ENCODE measurements at regions not wholly inside any gene's neighbourhood (a gene's known extent, or its start where the extent isn't known, plus 50 kb on each side); places are given as distances from the start of the nearest gene placed in this dataset.
A peak's percentile ranks its signal among the peaks of the same experiment; 100 is the strongest.

DNA sequence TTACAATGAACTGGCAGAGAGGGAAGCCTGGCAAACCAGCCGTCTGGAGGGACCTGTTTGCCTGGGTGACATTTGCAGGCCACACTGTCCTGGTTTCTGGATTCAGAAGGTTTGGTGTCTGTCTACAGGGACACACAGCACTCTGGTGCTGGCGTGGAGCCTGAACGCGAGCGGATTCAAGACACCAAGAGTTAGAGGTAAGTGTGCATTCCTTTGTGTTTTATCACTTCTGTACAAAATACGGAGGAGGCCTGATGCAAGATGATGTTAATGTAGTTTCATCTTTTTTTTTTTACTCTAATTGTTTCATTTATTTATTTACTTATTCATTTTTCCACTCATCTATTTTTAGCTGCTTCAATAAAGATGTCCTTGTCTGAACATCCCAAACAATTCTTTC lies 485.3 kb upstream of the ADARB2 start:
- Histone ChIP-seq H2AFZ (no peak overlapping the region), H3K79me2 (no peaks in the 10 kb centered on the region), H3K9me2 (replicated peaks; ENCODE audit: insufficient read depth) (no peaks in the 10 kb centered on the region), H4K20me1 (ENCODE audit: insufficient read depth, poor library complexity, severe bottlenecking) (no peaks in the 10 kb centered on the region), H3K36me3 (replicated peaks; ENCODE audit: insufficient read depth, low read depth) (no peaks in the 10 kb centered on the region), H3K27ac (no peak overlapping the region), H3K4me3 (no peak overlapping the region), H3K4me2 (no peak overlapping the region), H3K27me3 (no peaks in the 10 kb centered on the region), H3K4me1 (ENCODE audit: insufficient read depth) (no peaks in the 10 kb centered on the region), H3K9me3 (ENCODE audit: low read depth) (no peaks in the 10 kb centered on the region)
- DNase-seq (ENCODE audit: low spot score), result no peak
- WGBS (ENCODE audit: low lambda C conversion rate, missing lambda C conversion rate), result 86% methylated on average over 6 of the region's 6 CpGs
- TF ChIP-seq EZH2phosphoT487 (IDR thresholded peaks at IDR 0.05; ENCODE audit: low read depth, severe bottlenecking, unreplicated experiment) (no peak), EZH2 (IDR thresholded peaks at IDR 0.05; ENCODE audit: borderline replicate concordance) (no peak)
- TF ChIP-seq, protein P1, sequence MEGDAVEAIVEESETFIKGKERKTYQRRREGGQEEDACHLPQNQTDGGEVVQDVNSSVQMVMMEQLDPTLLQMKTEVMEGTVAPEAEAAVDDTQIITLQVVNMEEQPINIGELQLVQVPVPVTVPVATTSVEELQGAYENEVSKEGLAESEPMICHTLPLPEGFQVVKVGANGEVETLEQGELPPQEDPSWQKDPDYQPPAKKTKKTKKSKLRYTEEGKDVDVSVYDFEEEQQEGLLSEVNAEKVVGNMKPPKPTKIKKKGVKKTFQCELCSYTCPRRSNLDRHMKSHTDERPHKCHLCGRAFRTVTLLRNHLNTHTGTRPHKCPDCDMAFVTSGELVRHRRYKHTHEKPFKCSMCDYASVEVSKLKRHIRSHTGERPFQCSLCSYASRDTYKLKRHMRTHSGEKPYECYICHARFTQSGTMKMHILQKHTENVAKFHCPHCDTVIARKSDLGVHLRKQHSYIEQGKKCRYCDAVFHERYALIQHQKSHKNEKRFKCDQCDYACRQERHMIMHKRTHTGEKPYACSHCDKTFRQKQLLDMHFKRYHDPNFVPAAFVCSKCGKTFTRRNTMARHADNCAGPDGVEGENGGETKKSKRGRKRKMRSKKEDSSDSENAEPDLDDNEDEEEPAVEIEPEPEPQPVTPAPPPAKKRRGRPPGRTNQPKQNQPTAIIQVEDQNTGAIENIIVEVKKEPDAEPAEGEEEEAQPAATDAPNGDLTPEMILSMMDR (IDR thresholded peaks at IDR 0.05; ENCODE audit: poor library complexity), result no peak

GRCh38 chr10:2214805-2215204 lies 477.5 kb upstream of the ADARB2 start:
- Histone ChIP-seq H3K4me2 (peak overlapping the region; percentile 38), H2AFZ (no peak overlapping the region), H3K4me1 (ENCODE audit: insufficient read depth) (no peaks in the 10 kb centered on the region), H3K9me2 (replicated peaks; ENCODE audit: insufficient read depth) (no peaks in the 10 kb centered on the region), H3K79me2 (no peaks in the 10 kb centered on the region), H3K36me3 (replicated peaks; ENCODE audit: insufficient read depth, low read depth) (no peaks in the 10 kb centered on the region), H3K4me3 (no peak overlapping the region), H3K9me3 (ENCODE audit: low read depth) (no peaks in the 10 kb centered on the region), H4K20me1 (ENCODE audit: insufficient read depth, poor library complexity, severe bottlenecking) (no peaks in the 10 kb centered on the region), H3K27ac (no peak overlapping the region), H3K27me3 (no peaks in the 10 kb centered on the region)
- 50% methylated on average over 10 of the region's 10 CpGs for WGBS (ENCODE audit: low lambda C conversion rate, missing lambda C conversion rate)
- TF ChIP-seq, protein P1 (IDR thresholded peaks at IDR 0.05; ENCODE audit: poor library complexity), result no peak
- no peak for TF ChIP-seq EZH2phosphoT487 (IDR thresholded peaks at IDR 0.05; ENCODE audit: low read depth, severe bottlenecking, unreplicated experiment)
- no peak for TF ChIP-seq EZH2 (IDR thresholded peaks at IDR 0.05; ENCODE audit: borderline replicate concordance)
- no peak for DNase-seq (ENCODE audit: low spot score)

GRCh38 chr10:2214092-2214491 lies 476.8 kb upstream of the ADARB2 start:
- Histone ChIP-seq H4K20me1 (ENCODE audit: insufficient read depth, poor library complexity, severe bottlenecking) (no peaks in the 10 kb centered on the region), H3K27ac (no peak overlapping the region), H3K9me2 (replicated peaks; ENCODE audit: insufficient read depth) (no peaks in the 10 kb centered on the region), H3K79me2 (no peaks in the 10 kb centered on the region), H3K4me2 (no peak overlapping the region), H3K4me1 (ENCODE audit: insufficient read depth) (no peaks in the 10 kb centered on the region), H2AFZ (no peak overlapping the region), H3K27me3 (no peaks in the 10 kb centered on the region), H3K9me3 (ENCODE audit: low read depth) (no peaks in the 10 kb centered on the region), H3K4me3 (no peak overlapping the region), H3K36me3 (replicated peaks; ENCODE audit: insufficient read depth, low read depth) (no peaks in the 10 kb centered on the region)
- 77% methylated on average over 12 of the region's 12 CpGs for WGBS (ENCODE audit: low lambda C conversion rate, missing lambda C conversion rate)
- no peak for DNase-seq (ENCODE audit: low spot score)
- TF ChIP-seq EZH2 (IDR thresholded peaks at IDR 0.05; ENCODE audit: borderline replicate concordance) (no peak), EZH2phosphoT487 (IDR thresholded peaks at IDR 0.05; ENCODE audit: low read depth, severe bottlenecking, unreplicated experiment) (no peak)
- TF ChIP-seq, protein P1 (IDR thresholded peaks at IDR 0.05; ENCODE audit: poor library complexity), result no peak
